DOHH2 (cell line): ENCODE measurements at regions not wholly inside any gene's neighbourhood (a gene's known extent, or its start where the extent isn't known, plus 50 kb on each side); places are given as distances from the start of the nearest gene placed in this dataset.

Experiments used
- H3F3A ChIP-seq: fragments of 200-600 bp; sonication (generic), shearing (Covaris generic); 2 replicates; pipeline ENCODE4 v1.6.0; 2016; ENCODE audit warnings: antibody characterized with exemption, mild to moderate bottlenecking; ENCODE audit not compliant: control insufficient read depth, insufficient read depth
- H3K27ac ChIP-seq: fragments of 200-600 bp; sonication (generic); 2 replicates; pipeline ENCODE4 v1.5.1; 2014; ENCODE audit warnings: low read depth, mild to moderate bottlenecking, low read length, moderate library complexity
- H3K27me3 ChIP-seq: fragments of 200-600 bp; sonication (generic); 2 replicates; pipeline ENCODE4 v1.6.1; 2014; ENCODE audit warnings: mild to moderate bottlenecking, low read length, mixed read lengths; ENCODE audit not compliant: control insufficient read depth
- H3K36me3 ChIP-seq: fragments of 200-600 bp; sonication (generic); 2 replicates; pipeline ENCODE4 v1.6.1; 2014; ENCODE audit warnings: mild to moderate bottlenecking, low read length, moderate library complexity, mixed read lengths; ENCODE audit not compliant: control insufficient read depth
- H3K4me1 ChIP-seq: fragments of 200-600 bp; sonication (generic); 2 replicates; pipeline ENCODE4 v1.6.1; 2014; ENCODE audit warnings: mild to moderate bottlenecking, low read length, mixed read lengths; ENCODE audit not compliant: control insufficient read depth
- H3K4me2 ChIP-seq: fragments of 200-600 bp; sonication (generic); 2 replicates; pipeline ENCODE4 v1.6.0; 2014; ENCODE audit warnings: mild to moderate bottlenecking, low read length, moderate library complexity
- H3K4me3 ChIP-seq: fragments of 200-600 bp; sonication (generic); 2 replicates; pipeline ENCODE4 v1.5.1; 2014; ENCODE audit warnings: mild to moderate bottlenecking, low read length, mixed read lengths
- H3K79me2 ChIP-seq: fragments of 200-600 bp; sonication (generic); 2 replicates; pipeline ENCODE4 v1.6.1; 2014; ENCODE audit warnings: mild to moderate bottlenecking, low read length, mixed read lengths; ENCODE audit not compliant: control insufficient read depth
- H3K9me2 ChIP-seq: fragments of 200-600 bp; sonication (generic); replicated peaks from 2 replicates; pipeline ENCODE4 v1.6.1; 2014; ENCODE audit warnings: mild to moderate bottlenecking, low read length, mixed read lengths; ENCODE audit not compliant: control insufficient read depth
- H3K9me3 ChIP-seq: fragments of 200-600 bp; sonication (generic); 2 replicates; pipeline ENCODE4 v1.6.1; 2014; ENCODE audit warnings: antibody characterized with exemption, low read length, mixed read lengths; ENCODE audit not compliant: control insufficient read depth, insufficient read depth
- H4K20me1 ChIP-seq: fragments of 200-600 bp; sonication (generic); 2 replicates; pipeline ENCODE4 v1.6.0; 2014; ENCODE audit warnings: low read depth, mild to moderate bottlenecking, antibody characterized with exemption, low read length, moderate library complexity; ENCODE audit not compliant: control insufficient read depth, insufficient read depth
- CTCF ChIP-seq: fragments of 200-600 bp; sonication (generic); IDR thresholded peaks from one replicate; pipeline ENCODE4 v1.5.1; 2014; ENCODE audit warnings: antibody characterized with exemption, mild to moderate bottlenecking, low read depth, low read length; ENCODE audit not compliant: poor library complexity, severe bottlenecking
- EZH2phosphoT487 ChIP-seq: fragments of 200-600 bp; sonication (generic); IDR thresholded peaks from 2 replicates; pipeline ENCODE4 v1.6.1; 2017; ENCODE audit warnings: borderline replicate concordance, mild to moderate bottlenecking, antibody characterized with exemption, low read length, moderate library complexity, mixed read lengths

- Histone ChIP-seq H3K4me2 (peak overlapping the region; percentile 95), H3K27ac (no peak overlapping the region)
Measured at GRCh38 chr6:44003345-44004061, 123.7 kb downstream of the MRPL14 start.

GRCh38 chr6:44002593-44003344 is 124.5 kb downstream of the MRPL14 start:
- Histone ChIP-seq H3K4me3 (peak overlapping the region; percentile 38), H3K27ac (no peak overlapping the region), H3K79me2 (no peaks in the 10 kb centered on the region; the same call in 1 of the 2 replicates), H4K20me1 (no peaks in the 10 kb centered on the region), H3K9me2 (no peaks in the 10 kb centered on the region), H3K4me1 (peaks cover 46% of the 10 kb centered on the region), H3K9me3 (no peaks in the 10 kb centered on the region), H3K36me3 (no peaks in the 10 kb centered on the region), H3K4me2 (peak overlapping the region; percentile 95), H3K27me3 (peaks cover 28% of the 10 kb centered on the region), H3F3A (no peaks in the 10 kb centered on the region)
- TF ChIP-seq EZH2phosphoT487 (no peak), CTCF (no peak)

More at GRCh38 chr6:44003345-44004061, 123.7 kb downstream of the MRPL14 start:
- Histone ChIP-seq H3K79me2 (no peaks in the 10 kb centered on the region; the same call in 1 of the 2 replicates), H3K36me3 (no peaks in the 10 kb centered on the region), H3K27me3 (peaks cover 28% of the 10 kb centered on the region), H3K4me1 (peaks cover 46% of the 10 kb centered on the region), H3F3A (no peaks in the 10 kb centered on the region), H4K20me1 (no peaks in the 10 kb centered on the region), H3K9me3 (no peaks in the 10 kb centered on the region), H3K4me3 (peak overlapping the region; percentile 38), H3K9me2 (no peaks in the 10 kb centered on the region)
- TF ChIP-seq CTCF, result no peak
- no peak for TF ChIP-seq EZH2phosphoT487

GRCh38 chr6:44002067-44002592 is 125.1 kb downstream of the MRPL14 start:
- peak overlapping the region; percentile 95 for H3K4me2 ChIP-seq
- no peaks in the 10 kb centered on the region for H3K9me2 ChIP-seq
- peak overlapping the region; percentile 38; the same call in 1 of the 2 replicates for H3K4me3 ChIP-seq
- peaks cover 28% of the 10 kb centered on the region for H3K27me3 ChIP-seq
- no peaks in the 10 kb centered on the region for H3F3A ChIP-seq
- no peaks in the 10 kb centered on the region for H3K36me3 ChIP-seq
- H3K79me2 ChIP-seq, result no peaks in the 10 kb centered on the region; the same call in 1 of the 2 replicates
- no peak overlapping the region for H3K27ac ChIP-seq
- TF ChIP-seq CTCF, result no peak
- TF ChIP-seq EZH2phosphoT487, result no peak
- peaks cover 46% of the 10 kb centered on the region for H3K4me1 ChIP-seq
- no peaks in the 10 kb centered on the region for H4K20me1 ChIP-seq
- H3K9me3 ChIP-seq, result no peaks in the 10 kb centered on the region
